HCT116 (cell line): ENCODE measurements at regions not wholly inside any gene's neighbourhood (a gene's known extent, or its start where the extent isn't known, plus 50 kb on each side); places are given as distances from the start of the nearest gene placed in this dataset.

Source experiments
- CTCF ChIP-seq, 3 experiments: fragments of 200-600 bp in 1 of 3; sonication (generic) in 1 of 3; IDR thresholded peaks in 2 of 3; conservative IDR thresholded peaks in 1 of 3; 2 replicates each; pipeline ENCODE4 v1.5.1; 2012 to 2017; ENCODE audit warnings: low read depth in 2 of 3, low read length in 2 of 3, antibody characterized with exemption in 1 of 3, borderline replicate concordance in 1 of 3, control low read depth in 1 of 3, mild to moderate bottlenecking in 1 of 3, mixed read lengths in 1 of 3, mixed run types in 1 of 3, moderate library complexity in 1 of 3; ENCODE audit not compliant: insufficient read depth in 1 of 3
- EZH2 ChIP-seq: fragments of 200-600 bp; sonication (generic); IDR thresholded peaks from 2 replicates; pipeline ENCODE4 v1.6.1; 2017; ENCODE audit warnings: antibody characterized with exemption, mixed run types
- POLR2A ChIP-seq: IDR thresholded peaks from 2 replicates; pipeline ENCODE4 v1.7.0; 2011; ENCODE audit warnings: borderline replicate concordance; ENCODE audit not compliant: insufficient read depth, insufficient read length; ENCODE audit errors: extremely low read depth
- TF ChIP-seq, protein P1 (sequence below): IDR thresholded peaks from 2 replicates; pipeline ENCODE4 v1.6.1; 2012; ENCODE audit warnings: low read depth

GRCh38 chr13:111027458-111028439 lies 87.4 kb upstream of the ARHGEF7 start:
- no peak for TF ChIP-seq EZH2
- TF ChIP-seq, protein P1, sequence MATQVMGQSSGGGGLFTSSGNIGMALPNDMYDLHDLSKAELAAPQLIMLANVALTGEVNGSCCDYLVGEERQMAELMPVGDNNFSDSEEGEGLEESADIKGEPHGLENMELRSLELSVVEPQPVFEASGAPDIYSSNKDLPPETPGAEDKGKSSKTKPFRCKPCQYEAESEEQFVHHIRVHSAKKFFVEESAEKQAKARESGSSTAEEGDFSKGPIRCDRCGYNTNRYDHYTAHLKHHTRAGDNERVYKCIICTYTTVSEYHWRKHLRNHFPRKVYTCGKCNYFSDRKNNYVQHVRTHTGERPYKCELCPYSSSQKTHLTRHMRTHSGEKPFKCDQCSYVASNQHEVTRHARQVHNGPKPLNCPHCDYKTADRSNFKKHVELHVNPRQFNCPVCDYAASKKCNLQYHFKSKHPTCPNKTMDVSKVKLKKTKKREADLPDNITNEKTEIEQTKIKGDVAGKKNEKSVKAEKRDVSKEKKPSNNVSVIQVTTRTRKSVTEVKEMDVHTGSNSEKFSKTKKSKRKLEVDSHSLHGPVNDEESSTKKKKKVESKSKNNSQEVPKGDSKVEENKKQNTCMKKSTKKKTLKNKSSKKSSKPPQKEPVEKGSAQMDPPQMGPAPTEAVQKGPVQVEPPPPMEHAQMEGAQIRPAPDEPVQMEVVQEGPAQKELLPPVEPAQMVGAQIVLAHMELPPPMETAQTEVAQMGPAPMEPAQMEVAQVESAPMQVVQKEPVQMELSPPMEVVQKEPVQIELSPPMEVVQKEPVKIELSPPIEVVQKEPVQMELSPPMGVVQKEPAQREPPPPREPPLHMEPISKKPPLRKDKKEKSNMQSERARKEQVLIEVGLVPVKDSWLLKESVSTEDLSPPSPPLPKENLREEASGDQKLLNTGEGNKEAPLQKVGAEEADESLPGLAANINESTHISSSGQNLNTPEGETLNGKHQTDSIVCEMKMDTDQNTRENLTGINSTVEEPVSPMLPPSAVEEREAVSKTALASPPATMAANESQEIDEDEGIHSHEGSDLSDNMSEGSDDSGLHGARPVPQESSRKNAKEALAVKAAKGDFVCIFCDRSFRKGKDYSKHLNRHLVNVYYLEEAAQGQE: no peak
- TF ChIP-seq POLR2A: no peak
- TF ChIP-seq CTCF (IDR thresholded peaks at IDR 0.05 in 2 of 3, conservative IDR thresholded peaks at IDR 0.05 in 1 of 3; ENCODE audit: borderline replicate concordance in 1 of 3, insufficient read depth in 1 of 3, low read depth in 2 of 3, low read length in 2 of 3): no peak; a peak in 1 of 6 replicates
